ENCODE measurements at regions not wholly inside any gene's neighbourhood (a gene's known extent, or its start where the extent isn't known, plus 50 kb on each side); places are given as distances from the start of the nearest gene placed in this dataset.
A peak's percentile ranks its signal among the peaks of the same experiment; 100 is the strongest.

GRCh38 chr13:33577007-33577406 lies 240.9 kb upstream of the RFC3 start:
- H3K27ac ChIP-seq = no peak overlapping the region
- CTCF ChIA-PET = interaction anchor here (0.7 kb wide), 1 partner anchor 118 kb away, joined by 3 read pairs; no protein-coding TSS in a partner anchor
- POLR2A ChIA-PET (ENCODE audit: low non-redundant PET) = no interaction called here
- TF ChIP-seq CTCF (conservative IDR thresholded peaks at IDR 0.05; ENCODE audit: low read depth) = no peak
- DNase-seq (ENCODE audit: low spot score) = no peak

- ChIA-PET CTCF (no interaction called here), POLR2A (ENCODE audit: low non-redundant PET) (no interaction called here)
These were observed 239.2 kb upstream of the RFC3 start for GRCh38 chr13:33578786-33579185.

GRCh38 chr13:33582121-33582520 lies 235.8 kb upstream of the RFC3 start:
- H3K27ac ChIP-seq = no peak overlapping the region
- DNase-seq (ENCODE audit: low spot score) = no peak
- no peak for TF ChIP-seq CTCF (conservative IDR thresholded peaks at IDR 0.05; ENCODE audit: low read depth)
- POLR2A ChIA-PET (ENCODE audit: low non-redundant PET) = no interaction called here
- CTCF ChIA-PET = no interaction called here

More at GRCh38 chr13:33578786-33579185, 239.2 kb upstream of the RFC3 start:
- no peak for TF ChIP-seq CTCF (conservative IDR thresholded peaks at IDR 0.05; ENCODE audit: low read depth)
- DNase-seq (ENCODE audit: low spot score) = no peak
- H3K27ac ChIP-seq = no peak overlapping the region

- ChIA-PET CTCF (interaction anchor here (0.6 to 0.7 kb wide), 2 partner anchors 163 to 195 kb away, joined by 4 read pairs; no protein-coding TSS in a partner anchor), POLR2A (ENCODE audit: low non-redundant PET) (no interaction called here)
- no peak overlapping the region for H3K27ac ChIP-seq
- no peak for TF ChIP-seq CTCF (conservative IDR thresholded peaks at IDR 0.05; ENCODE audit: low read depth)
- DNase-seq (ENCODE audit: low spot score) = no peak
These were observed 234.6 kb upstream of the RFC3 start for GRCh38 chr13:33583398-33583797.

GRCh38 chr13:33590936-33591335 lies 227.0 kb upstream of the RFC3 start:
- ChIA-PET POLR2A (ENCODE audit: low non-redundant PET) (no interaction called here), CTCF (no interaction called here)
- no peak overlapping the region for H3K27ac ChIP-seq
- no peak for TF ChIP-seq CTCF (conservative IDR thresholded peaks at IDR 0.05; ENCODE audit: low read depth)
- no peak for DNase-seq (ENCODE audit: low spot score)

GRCh38 chr13:33606692-33607091 lies 211.3 kb upstream of the RFC3 start:
- CTCF ChIA-PET = no interaction called here
- POLR2A ChIA-PET (ENCODE audit: low non-redundant PET) = no interaction called here
- TF ChIP-seq CTCF (conservative IDR thresholded peaks at IDR 0.05; ENCODE audit: low read depth) = no peak

More at GRCh38 chr13:33606692-33607091, 211.3 kb upstream of the RFC3 start:
- peak; percentile 9 for DNase-seq (ENCODE audit: low spot score)
- H3K27ac ChIP-seq = no peak overlapping the region
